ENCODE measurements at regions not wholly inside any gene's neighbourhood (a gene's known extent, or its start where the extent isn't known, plus 50 kb on each side); places are given as distances from the start of the nearest gene placed in this dataset.

GRCh38 chr13:50267917-50268316 is 252.7 kb downstream of the KCNRG start:
- H3K4me3 ChIP-seq (ENCODE audit: insufficient read depth, low read length, poor library complexity, severe bottlenecking), result no peak overlapping the region
- no peak overlapping the region for H2AFZ ChIP-seq (ENCODE audit: low read depth, low read length, severe bottlenecking)
- no peak overlapping the region for H3K27ac ChIP-seq (ENCODE audit: low read depth, low read length)
- no peaks in the 10 kb centered on the region for H3K36me3 ChIP-seq (ENCODE audit: low read length)
- H3K9me2 ChIP-seq (replicated peaks; ENCODE audit: insufficient read depth, low read length), result no peaks in the 10 kb centered on the region
- no peaks in the 10 kb centered on the region for H3F3A ChIP-seq (ENCODE audit: insufficient read depth)
- no peak for TF ChIP-seq EZH2phosphoT487 (conservative IDR thresholded peaks at IDR 0.05; ENCODE audit: low read length)
- TF ChIP-seq, protein P1, sequence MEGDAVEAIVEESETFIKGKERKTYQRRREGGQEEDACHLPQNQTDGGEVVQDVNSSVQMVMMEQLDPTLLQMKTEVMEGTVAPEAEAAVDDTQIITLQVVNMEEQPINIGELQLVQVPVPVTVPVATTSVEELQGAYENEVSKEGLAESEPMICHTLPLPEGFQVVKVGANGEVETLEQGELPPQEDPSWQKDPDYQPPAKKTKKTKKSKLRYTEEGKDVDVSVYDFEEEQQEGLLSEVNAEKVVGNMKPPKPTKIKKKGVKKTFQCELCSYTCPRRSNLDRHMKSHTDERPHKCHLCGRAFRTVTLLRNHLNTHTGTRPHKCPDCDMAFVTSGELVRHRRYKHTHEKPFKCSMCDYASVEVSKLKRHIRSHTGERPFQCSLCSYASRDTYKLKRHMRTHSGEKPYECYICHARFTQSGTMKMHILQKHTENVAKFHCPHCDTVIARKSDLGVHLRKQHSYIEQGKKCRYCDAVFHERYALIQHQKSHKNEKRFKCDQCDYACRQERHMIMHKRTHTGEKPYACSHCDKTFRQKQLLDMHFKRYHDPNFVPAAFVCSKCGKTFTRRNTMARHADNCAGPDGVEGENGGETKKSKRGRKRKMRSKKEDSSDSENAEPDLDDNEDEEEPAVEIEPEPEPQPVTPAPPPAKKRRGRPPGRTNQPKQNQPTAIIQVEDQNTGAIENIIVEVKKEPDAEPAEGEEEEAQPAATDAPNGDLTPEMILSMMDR (IDR thresholded peaks at IDR 0.05; ENCODE audit: insufficient read depth, low read length, poor library complexity, severe bottlenecking), result no peak
- H3K4me2 ChIP-seq (ENCODE audit: low read depth, low read length, poor library complexity, severe bottlenecking), result no peak overlapping the region
- no peaks in the 10 kb centered on the region for H3K79me2 ChIP-seq (ENCODE audit: insufficient read depth, low read length)
- H3K9ac ChIP-seq (ENCODE audit: low read length), result no peak overlapping the region
- no peaks in the 10 kb centered on the region for H3K27me3 ChIP-seq (ENCODE audit: low read length)
- H4K20me1 ChIP-seq (ENCODE audit: low read depth, low read length), result no peaks in the 10 kb centered on the region
- H3K9me3 ChIP-seq (ENCODE audit: insufficient read depth, low read length), result no peaks in the 10 kb centered on the region

DNA sequence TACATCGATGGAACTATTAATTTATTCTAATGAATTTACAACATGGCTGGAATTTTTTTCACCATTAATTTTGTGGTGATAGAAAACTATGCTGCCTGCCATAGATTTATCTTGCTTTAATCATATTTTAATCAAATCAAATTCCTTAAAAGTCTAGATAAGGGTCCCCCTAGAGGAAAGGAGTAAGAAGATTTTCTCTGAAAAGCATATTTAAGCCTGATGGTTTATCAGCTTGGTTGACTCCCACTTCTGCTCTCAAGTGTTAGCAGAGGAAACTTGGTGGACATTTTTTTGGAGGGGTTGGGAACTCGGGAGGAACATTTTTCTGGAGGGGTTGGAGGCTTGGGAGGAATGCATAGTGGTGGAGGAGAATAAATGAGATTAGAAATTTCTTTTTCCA is 253.3 kb downstream of the KCNRG start:
- Histone ChIP-seq H3K4me3 (ENCODE audit: insufficient read depth, low read length, poor library complexity, severe bottlenecking) (no peak overlapping the region), H3F3A (ENCODE audit: insufficient read depth) (no peaks in the 10 kb centered on the region), H3K9me3 (ENCODE audit: insufficient read depth, low read length) (no peaks in the 10 kb centered on the region), H3K36me3 (ENCODE audit: low read length) (no peaks in the 10 kb centered on the region), H3K4me2 (ENCODE audit: low read depth, low read length, poor library complexity, severe bottlenecking) (no peak overlapping the region), H3K9ac (ENCODE audit: low read length) (no peak overlapping the region), H3K9me2 (replicated peaks; ENCODE audit: insufficient read depth, low read length) (no peaks in the 10 kb centered on the region), H3K79me2 (ENCODE audit: insufficient read depth, low read length) (no peaks in the 10 kb centered on the region), H3K27me3 (ENCODE audit: low read length) (no peaks in the 10 kb centered on the region), H2AFZ (ENCODE audit: low read depth, low read length, severe bottlenecking) (no peak overlapping the region), H4K20me1 (ENCODE audit: low read depth, low read length) (no peaks in the 10 kb centered on the region), H3K27ac (ENCODE audit: low read depth, low read length) (no peak overlapping the region)
- TF ChIP-seq, protein P1 (IDR thresholded peaks at IDR 0.05; ENCODE audit: insufficient read depth, low read length, poor library complexity, severe bottlenecking), result no peak
- TF ChIP-seq EZH2phosphoT487 (conservative IDR thresholded peaks at IDR 0.05; ENCODE audit: low read length), result no peak

- Histone ChIP-seq H3K27me3 (ENCODE audit: low read length) (no peaks in the 10 kb centered on the region), H2AFZ (ENCODE audit: low read depth, low read length, severe bottlenecking) (no peak overlapping the region), H3F3A (ENCODE audit: insufficient read depth) (no peaks in the 10 kb centered on the region), H3K79me2 (ENCODE audit: insufficient read depth, low read length) (no peaks in the 10 kb centered on the region), H3K9me2 (replicated peaks; ENCODE audit: insufficient read depth, low read length) (no peaks in the 10 kb centered on the region), H4K20me1 (ENCODE audit: low read depth, low read length) (no peaks in the 10 kb centered on the region), H3K27ac (ENCODE audit: low read depth, low read length) (no peak overlapping the region), H3K9me3 (ENCODE audit: insufficient read depth, low read length) (no peaks in the 10 kb centered on the region), H3K9ac (ENCODE audit: low read length) (no peak overlapping the region), H3K4me2 (ENCODE audit: low read depth, low read length, poor library complexity, severe bottlenecking) (no peak overlapping the region), H3K4me3 (ENCODE audit: insufficient read depth, low read length, poor library complexity, severe bottlenecking) (no peak overlapping the region), H3K36me3 (ENCODE audit: low read length) (no peaks in the 10 kb centered on the region)
- no peak for TF ChIP-seq EZH2phosphoT487 (conservative IDR thresholded peaks at IDR 0.05; ENCODE audit: low read length)
- TF ChIP-seq, protein P1 (IDR thresholded peaks at IDR 0.05; ENCODE audit: insufficient read depth, low read length, poor library complexity, severe bottlenecking), result no peak
These were observed 258.9 kb downstream of the KCNRG start for GRCh38 chr13:50274181-50274580.

Data from SU-DHL-6 (cell line).